DMS 273 (cell line): ENCODE measurements at regions not wholly inside any gene's neighbourhood (a gene's known extent, or its start where the extent isn't known, plus 50 kb on each side); places are given as distances from the start of the nearest gene placed in this dataset.
"Not testable (repeated sequence)": the region's sequence is repeated elsewhere in the genome, so short reads cannot be mapped to it uniquely, and the experiment has no call there.

ENCODE experiments used
- DNase-seq: peaks from one replicate; lab custom pipeline; 2025; ENCODE audit not compliant: unreplicated experiment; lab: John Stamatoyannopoulos, UW

GRCh38 chr22:35475545-35475944, 65.1 kb upstream of the RASD2 start:
- DNase-seq, result no peak

- DNase-seq, result no peak
These were observed 64.3 kb upstream of the RASD2 start for GRCh38 chr22:35476341-35476740.

- peak; percentile 83 for DNase-seq
These were observed 62.6 kb upstream of the RASD2 start for GRCh38 chr22:35477911-35478582.

- no peak for DNase-seq
These were observed 62.0 kb upstream of the RASD2 start for GRCh38 chr22:35478633-35479107.

GRCh38 chr22:35479359-35479758, 61.3 kb upstream of the RASD2 start:
- DNase-seq, result no peak

GRCh38 chr22:35479985-35480550, 60.6 kb upstream of the RASD2 start:
- DNase-seq, result no peak

- peak; percentile 71 for DNase-seq
These were observed 59.7 kb upstream of the RASD2 start for GRCh38 chr22:35480627-35481550.

- no peak for DNase-seq
These were observed 58.3 kb upstream of the RASD2 start for GRCh38 chr22:35482311-35482710.

- DNase-seq, result no peak
These were observed 57.7 kb upstream of the RASD2 start for GRCh38 chr22:35482974-35483373.

GRCh38 chr22:35483730-35484129, 56.9 kb upstream of the RASD2 start:
- no peak for DNase-seq

- no peak for DNase-seq
These were observed 55.7 kb upstream of the RASD2 start for GRCh38 chr22:35484651-35485556.

- no peak for DNase-seq
These were observed 54.5 kb upstream of the RASD2 start for GRCh38 chr22:35486116-35486631.

- DNase-seq, result not testable (repeated sequence)
These were observed 53.0 kb upstream of the RASD2 start for GRCh38 chr22:35487623-35488022.

GRCh38 chr22:35488513-35488912, 52.1 kb upstream of the RASD2 start:
- no peak for DNase-seq

- peak; percentile 73 for DNase-seq
These were observed 51.4 kb upstream of the RASD2 start for GRCh38 chr22:35489239-35489638.
